ENCODE measurements at regions not wholly inside any gene's neighbourhood (a gene's known extent, or its start where the extent isn't known, plus 50 kb on each side); places are given as distances from the start of the nearest gene placed in this dataset.

GRCh38 chr11:26088391-26088790 is 243.5 kb upstream of the ANO3 start:
- DNase-seq (no peak), ATAC-seq (no peak)
- no peaks in the 10 kb centered on the region for H3K9me3 ChIP-seq
- H3K4me1 ChIP-seq: no peaks in the 10 kb centered on the region
- intact Hi-C loops (cut with DNase I): no loop called here
- no peak overlapping the region for H3K4me3 ChIP-seq
- H3K27me3 ChIP-seq: no peaks in the 10 kb centered on the region
- WGBS (ENCODE audit: insufficient coverage, low coverage, low lambda C conversion rate, missing lambda C conversion rate): 21% methylated on average over 1 of the region's 1 CpG
- no peak overlapping the region for H3K27ac ChIP-seq
- no peaks in the 10 kb centered on the region for H3K36me3 ChIP-seq
- TF ChIP-seq POLR2A (IDR thresholded peaks at IDR 0.05) (no peak), CTCF (IDR thresholded peaks at IDR 0.05) (no peak)

GRCh38 chr11:26090651-26091050 is 241.3 kb upstream of the ANO3 start:
- H3K4me1 ChIP-seq: no peaks in the 10 kb centered on the region
- H3K4me3 ChIP-seq: no peak overlapping the region
- no peak overlapping the region for H3K27ac ChIP-seq
- TF ChIP-seq POLR2A (IDR thresholded peaks at IDR 0.05) (no peak), CTCF (IDR thresholded peaks at IDR 0.05) (no peak)
- ATAC-seq: no peak
- intact Hi-C loops (cut with DNase I): no loop called here
- no peaks in the 10 kb centered on the region for H3K27me3 ChIP-seq
- H3K36me3 ChIP-seq: no peaks in the 10 kb centered on the region
- WGBS (ENCODE audit: insufficient coverage, low coverage, low lambda C conversion rate, missing lambda C conversion rate): 57% methylated on average over 3 of the region's 3 CpGs
- no peak for DNase-seq
- H3K9me3 ChIP-seq: peaks cover 0 to 4% (median 0%) of the 10 kb centered on the region in 4 donors

GRCh38 chr11:26093206-26093605 is 238.7 kb upstream of the ANO3 start:
- 83% methylated on average over 2 of the region's 2 CpGs for whole genome bisulfite sequencing (ENCODE audit: insufficient coverage, low coverage, low lambda C conversion rate, missing lambda C conversion rate)
- intact Hi-C loops (cut with DNase I): no loop called here
- H3K27me3 ChIP-seq: no peaks in the 10 kb centered on the region
- H3K4me1 ChIP-seq: no peaks in the 10 kb centered on the region
- no peak overlapping the region for H3K4me3 ChIP-seq
- ATAC-seq (no peak), DNase-seq (no peak)
- no peak overlapping the region for H3K27ac ChIP-seq
- peaks cover 0 to 4% (median 0%) of the 10 kb centered on the region in 4 donors for H3K9me3 ChIP-seq
- no peak for TF ChIP-seq CTCF (IDR thresholded peaks at IDR 0.05)
- TF ChIP-seq POLR2A (IDR thresholded peaks at IDR 0.05): no peak
- H3K36me3 ChIP-seq: no peaks in the 10 kb centered on the region

- no peaks in the 10 kb centered on the region for H3K27me3 ChIP-seq
- H3K27ac ChIP-seq: no peak overlapping the region
- DNase-seq (no peak), ATAC-seq (no peak)
- no peak overlapping the region for H3K4me3 ChIP-seq
- H3K36me3 ChIP-seq: no peaks in the 10 kb centered on the region
- intact Hi-C loops (cut with DNase I): no loop called here
- H3K4me1 ChIP-seq: no peaks in the 10 kb centered on the region
- H3K9me3 ChIP-seq: peaks cover 0 to 4% (median 0%) of the 10 kb centered on the region in 4 donors
- 59% methylated on average over 5 of the region's 5 CpGs for WGBS (ENCODE audit: insufficient coverage, low coverage, low lambda C conversion rate, missing lambda C conversion rate)
- TF ChIP-seq POLR2A (IDR thresholded peaks at IDR 0.05): no peak
- TF ChIP-seq CTCF (IDR thresholded peaks at IDR 0.05): no peak
Measured at GRCh38 chr11:26095340-26095739, 236.6 kb upstream of the ANO3 start.

GRCh38 chr11:26096451-26096850 is 235.5 kb upstream of the ANO3 start:
- 61% methylated on average over 6 of the region's 6 CpGs for WGBS (ENCODE audit: insufficient coverage, low coverage, low lambda C conversion rate, missing lambda C conversion rate)
- TF ChIP-seq CTCF (IDR thresholded peaks at IDR 0.05) (no peak), POLR2A (IDR thresholded peaks at IDR 0.05) (no peak)
- intact Hi-C loops (cut with DNase I): no loop called here
- Histone ChIP-seq H3K4me3 (no peak overlapping the region), H3K27ac (no peak overlapping the region), H3K36me3 (no peaks in the 10 kb centered on the region), H3K9me3 (peaks cover 0 to 4% (median 0%) of the 10 kb centered on the region in 4 donors), H3K27me3 (no peaks in the 10 kb centered on the region), H3K4me1 (no peaks in the 10 kb centered on the region)
- DNase-seq (no peak), ATAC-seq (no peak)
